ENCODE measurements at regions not wholly inside any gene's neighbourhood (a gene's known extent, or its start where the extent isn't known, plus 50 kb on each side); places are given as distances from the start of the nearest gene placed in this dataset.
"Not testable (repeated sequence)": the region's sequence is repeated elsewhere in the genome, so short reads cannot be mapped to it uniquely, and the experiment has no call there.

GRCh38 chr2:4139316-4139715 lies 435.9 kb downstream of the DCDC2C start:
- DNase-seq (ENCODE audit: low read depth in 2 of 2) = no peak

- DNase-seq (ENCODE audit: low read depth in 2 of 2) = no peak
Measured at GRCh38 chr2:4139731-4140130, 436.4 kb downstream of the DCDC2C start.

- DNase-seq (ENCODE audit: low read depth in 2 of 2) = no peak
Measured at GRCh38 chr2:4140281-4140970, 437.1 kb downstream of the DCDC2C start.

GRCh38 chr2:4144731-4145130 lies 441.4 kb downstream of the DCDC2C start:
- DNase-seq (ENCODE audit: low read depth in 2 of 2) = no peak

GRCh38 chr2:4151521-4151920 lies 448.1 kb downstream of the DCDC2C start:
- no peak for DNase-seq (ENCODE audit: low read depth in 2 of 2)

GRCh38 chr2:4152051-4152450 lies 448.7 kb downstream of the DCDC2C start:
- DNase-seq (ENCODE audit: low read depth in 2 of 2) = no peak

- no peak for DNase-seq (ENCODE audit: low read depth in 2 of 2)
Measured at GRCh38 chr2:4168834-4169233, 465.5 kb downstream of the DCDC2C start.

GRCh38 chr2:4174796-4175195 lies 471.4 kb downstream of the DCDC2C start:
- DNase-seq (ENCODE audit: low read depth in 2 of 2) = no peak

GRCh38 chr2:4175343-4175742 lies 472.0 kb downstream of the DCDC2C start:
- no peak for DNase-seq (ENCODE audit: low read depth in 2 of 2)

GRCh38 chr2:4180631-4181030 lies 477.3 kb downstream of the DCDC2C start:
- DNase-seq (ENCODE audit: low read depth in 2 of 2) = no peak

GRCh38 chr2:4181062-4181461 lies 477.7 kb downstream of the DCDC2C start:
- no peak for DNase-seq (ENCODE audit: low read depth in 2 of 2)

- DNase-seq (ENCODE audit: low read depth in 2 of 2) = no peak
Measured at GRCh38 chr2:4188561-4188960, 485.2 kb downstream of the DCDC2C start.

- no peak for DNase-seq (ENCODE audit: low read depth in 2 of 2)
Measured at GRCh38 chr2:4190548-4190947, 487.2 kb downstream of the DCDC2C start.

- no peak for DNase-seq (ENCODE audit: low read depth in 2 of 2)
Measured at GRCh38 chr2:4192119-4192518, 488.7 kb downstream of the DCDC2C start.

GRCh38 chr2:4214444-4215205 lies 511.2 kb downstream of the DCDC2C start:
- no peak for DNase-seq (ENCODE audit: low read depth in 2 of 2)

GRCh38 chr2:4217737-4218136 lies 514.4 kb downstream of the DCDC2C start:
- DNase-seq (ENCODE audit: low read depth in 2 of 2) = no peak

GRCh38 chr2:4219101-4219500 lies 515.7 kb downstream of the DCDC2C start:
- no peak for DNase-seq (ENCODE audit: low read depth in 2 of 2)

- no peak for DNase-seq (ENCODE audit: low read depth in 2 of 2)
Measured at GRCh38 chr2:4219571-4219970, 516.2 kb downstream of the DCDC2C start.

GRCh38 chr2:4221434-4221833 lies 518.1 kb downstream of the DCDC2C start:
- DNase-seq (ENCODE audit: low read depth in 2 of 2) = no peak

GRCh38 chr2:4221845-4222244 lies 518.5 kb downstream of the DCDC2C start:
- DNase-seq (ENCODE audit: low read depth in 2 of 2) = no peak

- not testable (repeated sequence) for DNase-seq (ENCODE audit: low read depth in 2 of 2)
Measured at GRCh38 chr2:4244422-4244821, 541.0 kb downstream of the DCDC2C start.

- no peak for DNase-seq (ENCODE audit: low read depth in 2 of 2)
Measured at GRCh38 chr2:4246364-4247131, 543.2 kb downstream of the DCDC2C start.

- no peak for DNase-seq (ENCODE audit: low read depth in 2 of 2)
Measured at GRCh38 chr2:4247791-4248190, 544.4 kb downstream of the DCDC2C start.

Measured in stimulated activated CD4-positive, alpha-beta T cell treated with anti-CD3 and anti-CD28 coated beads, Interleukin-12 subunit alpha, Interleukin-12 subunit beta, amount 100 ng/mL, for 24 hours (primary cell).